ENCODE measurements at regions not wholly inside any gene's neighbourhood (a gene's known extent, or its start where the extent isn't known, plus 50 kb on each side); places are given as distances from the start of the nearest gene placed in this dataset.

DNA sequence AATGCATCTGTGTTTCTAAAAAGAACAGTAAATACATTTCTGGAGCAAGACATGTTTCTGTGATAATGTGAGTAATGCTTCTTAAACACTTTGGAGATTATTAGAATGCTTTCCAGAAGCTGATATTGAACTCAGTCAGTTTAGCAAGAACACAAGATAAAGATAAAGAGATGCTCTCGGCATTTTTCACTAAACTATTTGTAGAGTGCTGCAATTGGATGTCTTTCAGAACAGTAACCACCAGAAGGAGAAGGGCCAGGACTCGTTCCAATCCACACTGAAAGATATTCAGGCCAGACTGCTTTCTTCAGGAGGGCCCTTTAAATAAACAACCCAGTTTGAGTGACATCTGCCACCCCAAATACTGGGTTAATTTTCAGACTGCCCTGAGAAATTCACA lies 456.0 kb downstream of the TBC1D4 start:
- no peak for TF ChIP-seq POLR2A (IDR thresholded peaks at IDR 0.05; ENCODE audit: low read length)
- no peak for TF ChIP-seq GATA1 (IDR thresholded peaks at IDR 0.05; ENCODE audit: low read depth, low read length)

Measured in erythroblast (primary cell).